ENCODE measurements at regions not wholly inside any gene's neighbourhood (a gene's known extent, or its start where the extent isn't known, plus 50 kb on each side); places are given as distances from the start of the nearest gene placed in this dataset.
"Not testable (repeated sequence)": the region's sequence is repeated elsewhere in the genome, so short reads cannot be mapped to it uniquely, and the experiment has no call there.

GRCh38 chr7:10501206-10501884 lies 472.3 kb upstream of the PHF14 start:
- TF ChIP-seq, protein P1, sequence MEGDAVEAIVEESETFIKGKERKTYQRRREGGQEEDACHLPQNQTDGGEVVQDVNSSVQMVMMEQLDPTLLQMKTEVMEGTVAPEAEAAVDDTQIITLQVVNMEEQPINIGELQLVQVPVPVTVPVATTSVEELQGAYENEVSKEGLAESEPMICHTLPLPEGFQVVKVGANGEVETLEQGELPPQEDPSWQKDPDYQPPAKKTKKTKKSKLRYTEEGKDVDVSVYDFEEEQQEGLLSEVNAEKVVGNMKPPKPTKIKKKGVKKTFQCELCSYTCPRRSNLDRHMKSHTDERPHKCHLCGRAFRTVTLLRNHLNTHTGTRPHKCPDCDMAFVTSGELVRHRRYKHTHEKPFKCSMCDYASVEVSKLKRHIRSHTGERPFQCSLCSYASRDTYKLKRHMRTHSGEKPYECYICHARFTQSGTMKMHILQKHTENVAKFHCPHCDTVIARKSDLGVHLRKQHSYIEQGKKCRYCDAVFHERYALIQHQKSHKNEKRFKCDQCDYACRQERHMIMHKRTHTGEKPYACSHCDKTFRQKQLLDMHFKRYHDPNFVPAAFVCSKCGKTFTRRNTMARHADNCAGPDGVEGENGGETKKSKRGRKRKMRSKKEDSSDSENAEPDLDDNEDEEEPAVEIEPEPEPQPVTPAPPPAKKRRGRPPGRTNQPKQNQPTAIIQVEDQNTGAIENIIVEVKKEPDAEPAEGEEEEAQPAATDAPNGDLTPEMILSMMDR (IDR thresholded peaks at IDR 0.05), result not testable (repeated sequence)
- not testable (repeated sequence) for TF ChIP-seq POLR2A, EP300 (IDR thresholded peaks at IDR 0.05)

Data from upper lobe of left lung (tissue), 4 donors.